CD4-positive, CD25-positive, alpha-beta regulatory T cell (primary cell): ENCODE measurements at regions not wholly inside any gene's neighbourhood (a gene's known extent, or its start where the extent isn't known, plus 50 kb on each side); places are given as distances from the start of the nearest gene placed in this dataset.

ENCODE experiments used
- ATAC-seq, 2 donors: fragments of 150-1000 bp; cut with Tn5 transposase; one replicate each; pipeline ENCODE4 v1.10.0; 2021; ENCODE audit warnings: low read depth in 2 of 2, moderate number of reproducible peaks in 2 of 2, moderate library complexity in 1 of 2
- DNase-seq, 3 donors: peaks; one replicate each; pipeline versions ENCODE4 v3.0.0 to v3.0.0-alpha.2; 2012 to 2022; ENCODE audit warnings: mixed read lengths in 1 of 3
- H3K27ac ChIP-seq: one replicate; pipeline ENCODE4 v1.7.0; 2013; ENCODE audit warnings: mild to moderate bottlenecking, low read length; ENCODE audit not compliant: insufficient read depth, poor library complexity, severe bottlenecking
- H3K27me3 ChIP-seq: one replicate; pipeline ENCODE4 v1.7.0; 2013; ENCODE audit warnings: low read length; ENCODE audit not compliant: control insufficient read depth, insufficient read depth
- H3K36me3 ChIP-seq: one replicate; pipeline ENCODE4 v1.7.0; 2013; ENCODE audit warnings: mild to moderate bottlenecking, low read length, moderate library complexity; ENCODE audit not compliant: control insufficient read depth, insufficient read depth
- H3K4me1 ChIP-seq: 2 replicates; pipeline ENCODE4 v1.7.0; 2013; ENCODE audit warnings: mild to moderate bottlenecking, low read length; ENCODE audit not compliant: insufficient read depth, control insufficient read depth, poor library complexity, severe bottlenecking
- H3K4me3 ChIP-seq: one replicate; pipeline ENCODE4 v1.7.0; 2013; ENCODE audit warnings: low read depth, mild to moderate bottlenecking, low read length, moderate library complexity
- H3K9me3 ChIP-seq, 2 experiments: 1 replicate in 1 of 2; 2 replicates in 1 of 2; pipeline ENCODE4 v1.7.0; 2013; ENCODE audit warnings: low read length in 2 of 2, mild to moderate bottlenecking in 1 of 2, moderate library complexity in 1 of 2; ENCODE audit not compliant: control insufficient read depth in 2 of 2
- H3K27ac Mint-ChIP-seq, 3 donors: one replicate each; pipeline ENCODE4 v1.8.0; 2020 to 2022; ENCODE audit warnings: mild to moderate bottlenecking in 3 of 3, mixed read lengths in 3 of 3, moderate library complexity in 2 of 3
- H3K27me3 Mint-ChIP-seq: one replicate; pipeline ENCODE4 v1.8.0; 2022; ENCODE audit warnings: mild to moderate bottlenecking, mixed read lengths
- H3K36me3 Mint-ChIP-seq: one replicate; pipeline ENCODE4 v1.8.0; 2020; ENCODE audit warnings: mixed read lengths
- H3K4me1 Mint-ChIP-seq, 4 donors: one replicate each; pipeline ENCODE4 v1.8.0; 2020 to 2022; ENCODE audit warnings: mixed read lengths in 4 of 4, mild to moderate bottlenecking in 1 of 4
- H3K4me3 Mint-ChIP-seq, 4 donors: one replicate each; pipeline ENCODE4 v1.8.0; 2020 to 2022; ENCODE audit warnings: mild to moderate bottlenecking in 4 of 4, mixed read lengths in 4 of 4, moderate library complexity in 3 of 4
- H3K9me3 Mint-ChIP-seq, 7 donors: one replicate each; pipeline ENCODE4 v1.8.0; 2020 to 2022; ENCODE audit warnings: mixed read lengths in 7 of 7, mild to moderate bottlenecking in 3 of 7, moderate library complexity in 2 of 7

GRCh38 chr13:67740871-67741535 lies 510.9 kb upstream of the PCDH9 start:
- H3K4me3 ChIP-seq: no peak overlapping the region
- no peak overlapping the region for H3K27ac Mint-ChIP-seq
- no peak overlapping the region for H3K27ac ChIP-seq
- H3K27me3 ChIP-seq: no peaks in the 10 kb centered on the region
- no peaks in the 10 kb centered on the region for H3K4me1 Mint-ChIP-seq
- H3K4me1 ChIP-seq: no peaks in the 10 kb centered on the region
- ATAC-seq (no peak), DNase-seq (no peak)
- no peaks in the 10 kb centered on the region for H3K36me3 Mint-ChIP-seq
- no peak overlapping the region for H3K4me3 Mint-ChIP-seq
- peaks cover 5 to 15% (median 8%) of the 10 kb centered on the region in 7 donors for H3K9me3 Mint-ChIP-seq
- peaks cover 0 to 8% of the 10 kb centered on the region in 2 experiments for H3K9me3 ChIP-seq
- H3K36me3 ChIP-seq: no peaks in the 10 kb centered on the region
- H3K27me3 Mint-ChIP-seq: peaks cover 1% of the 10 kb centered on the region

DNA sequence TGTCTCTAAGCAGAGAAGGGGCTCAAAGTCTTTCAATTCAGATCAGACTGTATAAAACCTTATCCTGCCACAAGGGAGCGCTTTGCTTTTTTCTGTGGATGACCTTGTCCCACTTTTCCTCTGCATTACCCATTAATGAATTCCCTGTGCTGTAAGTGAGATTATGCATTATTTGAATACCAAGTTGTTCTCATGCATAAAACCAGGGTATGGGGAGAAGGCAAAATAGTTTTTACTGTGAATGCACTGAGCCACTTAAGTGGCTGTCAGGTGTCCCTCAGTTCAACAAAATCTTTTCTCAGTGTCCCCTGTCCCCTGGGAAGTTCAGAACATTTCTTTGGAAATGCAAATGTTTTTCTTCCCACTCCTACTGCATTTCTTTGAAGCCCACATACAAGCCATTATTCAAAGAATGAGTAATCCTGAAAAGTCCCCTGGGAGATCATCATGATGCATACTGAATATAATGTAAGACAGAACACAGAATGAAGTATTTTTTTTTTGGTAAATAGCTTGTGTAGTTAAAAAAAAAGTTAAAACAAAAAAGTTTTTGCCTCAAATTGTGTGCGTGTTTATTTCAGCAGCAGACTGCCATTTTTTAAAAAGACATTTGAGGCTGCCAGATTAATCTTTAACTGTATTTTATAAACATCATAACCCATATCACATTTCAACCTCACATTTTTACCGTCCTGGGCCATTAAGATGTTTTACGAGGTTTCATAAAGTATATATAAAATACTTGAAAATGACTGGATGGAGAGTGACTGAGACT lies 506.7 kb upstream of the PCDH9 start:
- DNase-seq (no peak), ATAC-seq (no peak)
- Mint-ChIP-seq H3K27me3 (no peaks in the 10 kb centered on the region), H3K9me3 (peaks cover 3 to 26% (median 12%) of the 10 kb centered on the region in 7 donors), H3K4me3 (no peak overlapping the region), H3K36me3 (no peaks in the 10 kb centered on the region), H3K27ac (no peak overlapping the region), H3K4me1 (peaks cover 0 to 2% (median 0%) of the 10 kb centered on the region in 4 donors)
- Histone ChIP-seq H3K27me3 (no peaks in the 10 kb centered on the region), H3K4me1 (no peaks in the 10 kb centered on the region), H3K9me3 (peaks cover 0 to 7% of the 10 kb centered on the region in 2 experiments), H3K4me3 (no peak overlapping the region), H3K36me3 (no peaks in the 10 kb centered on the region), H3K27ac (no peak overlapping the region)

- peaks cover 0 to 10% (median 0%) of the 10 kb centered on the region in 4 donors for H3K4me1 Mint-ChIP-seq
- Histone ChIP-seq H3K27me3 (no peaks in the 10 kb centered on the region), H3K4me1 (no peaks in the 10 kb centered on the region), H3K9me3 (peaks cover 0 to 9% of the 10 kb centered on the region in 2 experiments), H3K27ac (no peak overlapping the region), H3K4me3 (no peak overlapping the region), H3K36me3 (no peaks in the 10 kb centered on the region)
- H3K27ac Mint-ChIP-seq: no peak overlapping the region
- H3K27me3 Mint-ChIP-seq: no peaks in the 10 kb centered on the region
- no peaks in the 10 kb centered on the region for H3K36me3 Mint-ChIP-seq
- ATAC-seq (no peak), DNase-seq (no peak)
- H3K9me3 Mint-ChIP-seq: peaks cover 3 to 22% (median 10%) of the 10 kb centered on the region in 7 donors
- no peak overlapping the region for H3K4me3 Mint-ChIP-seq
Measured at GRCh38 chr13:67735651-67736050, 505.5 kb upstream of the PCDH9 start.

- H3K27me3 ChIP-seq: no peaks in the 10 kb centered on the region
- Mint-ChIP-seq H3K27ac (no peak overlapping the region), H3K4me3 (no peak overlapping the region), H3K9me3 (peaks cover 3 to 47% (median 22%) of the 10 kb centered on the region in 7 donors), H3K4me1 (peaks cover 0 to 10% (median 0%) of the 10 kb centered on the region in 4 donors), H3K27me3 (no peaks in the 10 kb centered on the region), H3K36me3 (no peaks in the 10 kb centered on the region)
- DNase-seq: no peak
- no peaks in the 10 kb centered on the region for H3K4me1 ChIP-seq
- H3K27ac ChIP-seq: no peak overlapping the region
- ATAC-seq: no peak
- peaks cover 0 to 3% of the 10 kb centered on the region in 2 experiments for H3K9me3 ChIP-seq
- H3K4me3 ChIP-seq: no peak overlapping the region
- no peaks in the 10 kb centered on the region for H3K36me3 ChIP-seq
Measured at GRCh38 chr13:67726979-67727378, 496.8 kb upstream of the PCDH9 start.

GRCh38 chr13:67725999-67726398 lies 495.9 kb upstream of the PCDH9 start:
- peaks cover 4 to 53% (median 23%) of the 10 kb centered on the region in 7 donors for H3K9me3 Mint-ChIP-seq

DNA sequence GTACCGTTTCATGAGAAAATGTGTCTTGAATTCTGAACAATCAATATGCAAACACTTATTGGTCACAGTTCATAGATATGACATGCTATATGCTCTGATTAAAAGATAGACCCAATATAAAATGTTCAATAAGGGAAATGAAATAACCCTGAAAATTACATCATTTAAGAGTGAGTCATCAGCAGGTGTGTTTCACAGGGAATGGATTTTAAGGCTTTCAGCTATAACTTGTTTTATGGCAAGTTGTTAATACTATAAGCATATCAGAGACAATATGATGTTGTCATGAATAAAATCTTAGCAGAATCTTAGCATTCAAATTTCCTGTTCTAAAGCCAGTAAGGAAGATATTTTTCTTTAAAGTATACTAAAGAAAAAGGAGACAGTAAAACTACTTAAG lies 483.4 kb upstream of the PCDH9 start:
- Mint-ChIP-seq H3K36me3 (no peaks in the 10 kb centered on the region), H3K27me3 (no peaks in the 10 kb centered on the region), H3K4me1 (no peaks in the 10 kb centered on the region), H3K27ac (no peak overlapping the region), H3K9me3 (peaks cover 0 to 37% (median 10%) of the 10 kb centered on the region in 7 donors), H3K4me3 (no peak overlapping the region)
- Histone ChIP-seq H3K27ac (no peak overlapping the region), H3K4me3 (no peak overlapping the region), H3K27me3 (no peaks in the 10 kb centered on the region), H3K36me3 (no peaks in the 10 kb centered on the region), H3K9me3 (no peaks in the 10 kb centered on the region), H3K4me1 (no peaks in the 10 kb centered on the region)
- DNase-seq: no peak
- no peak for ATAC-seq

More at GRCh38 chr13:67725999-67726398, 495.9 kb upstream of the PCDH9 start:
- Histone ChIP-seq H3K9me3 (no peaks in the 10 kb centered on the region), H3K4me1 (no peaks in the 10 kb centered on the region), H3K4me3 (no peak overlapping the region), H3K27ac (no peak overlapping the region), H3K36me3 (no peaks in the 10 kb centered on the region), H3K27me3 (no peaks in the 10 kb centered on the region)
- DNase-seq (no peak), ATAC-seq (no peak)
- no peak overlapping the region for H3K4me3 Mint-ChIP-seq
- H3K27me3 Mint-ChIP-seq: no peaks in the 10 kb centered on the region
- H3K36me3 Mint-ChIP-seq: no peaks in the 10 kb centered on the region
- H3K4me1 Mint-ChIP-seq: no peaks in the 10 kb centered on the region
- no peak overlapping the region for H3K27ac Mint-ChIP-seq

DNA sequence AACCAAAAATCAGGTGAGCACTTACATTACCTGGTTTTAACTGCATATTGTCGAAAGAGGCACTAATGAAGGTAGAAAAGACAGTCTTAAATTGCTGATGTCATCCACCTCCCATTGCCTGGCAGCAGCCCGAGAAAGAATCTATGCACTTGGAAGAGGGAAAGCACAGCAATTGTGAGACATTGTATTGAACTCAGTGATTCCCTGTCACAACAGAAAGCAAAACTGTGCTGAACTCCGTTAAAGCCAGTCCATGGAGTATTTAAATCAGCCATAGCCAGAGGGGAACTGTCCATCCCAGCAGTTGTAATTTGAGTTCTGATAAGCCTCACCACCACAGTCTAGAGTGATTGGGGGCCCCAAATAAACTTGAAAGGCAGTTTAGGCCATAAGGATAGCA lies 466.6 kb upstream of the PCDH9 start:
- no peaks in the 10 kb centered on the region for H3K4me1 Mint-ChIP-seq
- no peak overlapping the region for H3K27ac Mint-ChIP-seq
- Histone ChIP-seq H3K27ac (no peak overlapping the region), H3K36me3 (no peaks in the 10 kb centered on the region), H3K9me3 (peaks cover 10 to 18% of the 10 kb centered on the region in 2 experiments), H3K4me1 (no peaks in the 10 kb centered on the region), H3K4me3 (no peak overlapping the region), H3K27me3 (no peaks in the 10 kb centered on the region)
- peaks cover 0 to 32% (median 5%) of the 10 kb centered on the region in 7 donors for H3K9me3 Mint-ChIP-seq
- no peak overlapping the region for H3K4me3 Mint-ChIP-seq
- no peaks in the 10 kb centered on the region for H3K36me3 Mint-ChIP-seq
- H3K27me3 Mint-ChIP-seq: no peaks in the 10 kb centered on the region
- no peak for ATAC-seq
- DNase-seq: no peak
